Activated naive CD8-positive, alpha-beta T cell treated with anti-CD3 and anti-CD28 coated beads, Interleukin-2, amount 50 U/mL, for 24 hours (primary cell): ENCODE measurements at regions not wholly inside any gene's neighbourhood (a gene's known extent, or its start where the extent isn't known, plus 50 kb on each side); places are given as distances from the start of the nearest gene placed in this dataset.
"Not testable (repeated sequence)": the region's sequence is repeated elsewhere in the genome, so short reads cannot be mapped to it uniquely, and the experiment has no call there.

ENCODE experiments used
- ATAC-seq: fragments of 150-1000 bp; cut with Tn5 transposase; one replicate; pipeline ENCODE4 v1.10.0; 2021
- DNase-seq: peaks from one replicate; pipeline ENCODE4 v3.0.0; 2021
- H3K27ac Mint-ChIP-seq: one replicate; pipeline ENCODE4 v1.8.0; 2021; ENCODE audit warnings: mild to moderate bottlenecking, mixed read lengths
- H3K27me3 Mint-ChIP-seq: one replicate; pipeline ENCODE4 v1.8.0; 2021; ENCODE audit warnings: mixed read lengths
- H3K36me3 Mint-ChIP-seq: one replicate; pipeline ENCODE4 v1.8.0; 2021; ENCODE audit warnings: low read depth, mixed read lengths
- H3K4me1 Mint-ChIP-seq: one replicate; pipeline ENCODE4 v1.8.0; 2021; ENCODE audit warnings: mixed read lengths
- H3K4me3 Mint-ChIP-seq: one replicate; pipeline ENCODE4 v1.8.0; 2021; ENCODE audit warnings: mild to moderate bottlenecking, moderate library complexity, mixed read lengths
- H3K9me3 Mint-ChIP-seq: one replicate; pipeline ENCODE4 v1.8.0; 2021; ENCODE audit warnings: mixed read lengths

GRCh38 chr5:84729326-84729725, 344.6 kb upstream of the EDIL3 start:
- Mint-ChIP-seq H3K4me3 (no peak overlapping the region), H3K27ac (no peak overlapping the region), H3K4me1 (no peaks in the 10 kb centered on the region), H3K27me3 (no peaks in the 10 kb centered on the region), H3K9me3 (no peaks in the 10 kb centered on the region), H3K36me3 (no peaks in the 10 kb centered on the region)
- no peak for ATAC-seq
- no peak for DNase-seq

DNA sequence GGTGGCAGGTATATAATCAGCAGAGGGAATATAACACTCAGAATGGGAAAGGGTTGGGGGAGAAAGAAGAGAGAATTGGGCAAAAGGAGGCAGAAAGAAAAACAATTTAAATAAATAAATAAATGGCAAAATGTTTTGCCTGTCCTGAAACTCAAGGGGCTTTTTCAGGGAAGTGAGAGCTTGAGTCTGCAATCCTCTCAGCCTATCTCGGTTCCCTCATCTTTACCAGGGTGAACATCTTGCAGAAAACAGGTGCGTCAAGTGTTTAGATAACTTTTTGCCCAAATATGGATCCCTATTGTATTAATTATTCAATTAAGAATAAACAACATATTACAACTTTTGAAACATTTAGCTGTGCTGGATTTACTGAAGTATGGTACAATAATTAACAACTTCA, 343.0 kb upstream of the EDIL3 start:
- ATAC-seq (no peak), DNase-seq (no peak)
- no peaks in the 10 kb centered on the region for H3K36me3 Mint-ChIP-seq
- H3K27me3 Mint-ChIP-seq, result no peaks in the 10 kb centered on the region
- H3K4me1 Mint-ChIP-seq, result no peaks in the 10 kb centered on the region
- no peak overlapping the region for H3K27ac Mint-ChIP-seq
- H3K9me3 Mint-ChIP-seq, result no peaks in the 10 kb centered on the region
- no peak overlapping the region for H3K4me3 Mint-ChIP-seq

GRCh38 chr5:84725946-84726570, 341.4 kb upstream of the EDIL3 start:
- no peaks in the 10 kb centered on the region for H3K36me3 Mint-ChIP-seq
- ATAC-seq (no peak), DNase-seq (no peak)
- H3K27me3 Mint-ChIP-seq, result no peaks in the 10 kb centered on the region
- H3K9me3 Mint-ChIP-seq, result no peaks in the 10 kb centered on the region
- no peak overlapping the region for H3K27ac Mint-ChIP-seq
- H3K4me1 Mint-ChIP-seq, result no peaks in the 10 kb centered on the region
- no peak overlapping the region for H3K4me3 Mint-ChIP-seq

DNA sequence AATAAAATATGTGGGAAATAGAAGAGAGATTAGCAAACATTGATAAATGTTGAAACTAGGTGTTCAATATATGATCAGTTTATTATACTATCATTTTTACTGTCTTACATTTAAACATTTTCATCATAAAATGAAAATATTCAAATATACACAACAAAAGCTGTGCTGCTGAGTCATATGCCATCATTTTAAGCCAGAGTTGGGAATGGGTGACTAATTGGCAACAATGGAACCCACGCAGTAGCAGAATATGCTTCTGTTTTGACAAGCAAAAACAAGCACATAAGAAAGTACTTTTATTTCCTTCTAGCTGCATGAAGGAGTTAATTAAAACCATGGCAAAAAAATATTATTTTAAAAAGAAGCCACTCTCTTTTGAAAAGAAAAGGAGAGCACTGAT, 340.0 kb upstream of the EDIL3 start:
- DNase-seq (no peak), ATAC-seq (no peak)
- H3K9me3 Mint-ChIP-seq, result peaks cover 7% of the 10 kb centered on the region
- H3K27ac Mint-ChIP-seq, result no peak overlapping the region
- H3K4me1 Mint-ChIP-seq, result no peaks in the 10 kb centered on the region
- H3K36me3 Mint-ChIP-seq, result no peaks in the 10 kb centered on the region
- no peak overlapping the region for H3K4me3 Mint-ChIP-seq
- no peaks in the 10 kb centered on the region for H3K27me3 Mint-ChIP-seq

- Mint-ChIP-seq H3K27ac (no peak overlapping the region), H3K4me1 (no peaks in the 10 kb centered on the region), H3K36me3 (no peaks in the 10 kb centered on the region), H3K27me3 (no peaks in the 10 kb centered on the region), H3K4me3 (no peak overlapping the region), H3K9me3 (peaks cover 10% of the 10 kb centered on the region)
- ATAC-seq, result no peak
- DNase-seq, result no peak
These were observed 339.5 kb upstream of the EDIL3 start for GRCh38 chr5:84724181-84724580.

GRCh38 chr5:84718377-84718776, 333.7 kb upstream of the EDIL3 start:
- H3K27me3 Mint-ChIP-seq, result no peaks in the 10 kb centered on the region
- DNase-seq, result no peak
- H3K4me1 Mint-ChIP-seq, result peaks cover 1% of the 10 kb centered on the region
- H3K36me3 Mint-ChIP-seq, result no peaks in the 10 kb centered on the region
- H3K9me3 Mint-ChIP-seq, result peaks cover 10% of the 10 kb centered on the region
- no peak overlapping the region for H3K4me3 Mint-ChIP-seq
- H3K27ac Mint-ChIP-seq, result no peak overlapping the region
- ATAC-seq, result no peak

DNA sequence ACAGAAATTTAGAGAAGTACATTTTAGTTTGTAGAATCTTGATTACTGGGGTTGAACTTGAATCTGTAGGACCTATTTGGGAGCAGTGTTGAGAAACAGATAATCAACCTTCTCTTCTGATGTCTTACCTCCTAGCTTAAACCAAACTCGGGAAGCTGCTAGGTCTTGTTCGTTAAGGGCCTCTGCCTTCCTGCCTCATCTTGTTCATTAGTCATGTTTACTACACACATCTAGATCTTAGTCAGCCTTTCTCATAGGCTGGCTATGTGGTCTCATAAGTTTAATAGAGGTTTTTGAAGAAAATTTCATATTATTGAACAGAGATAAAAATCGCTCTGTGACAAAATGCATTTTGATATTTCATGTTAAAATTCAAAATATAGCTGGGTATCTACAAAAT, 331.0 kb upstream of the EDIL3 start:
- Mint-ChIP-seq H3K27me3 (no peaks in the 10 kb centered on the region), H3K4me1 (peaks cover 3% of the 10 kb centered on the region), H3K9me3 (peaks cover 10% of the 10 kb centered on the region), H3K36me3 (no peaks in the 10 kb centered on the region), H3K27ac (no peak overlapping the region), H3K4me3 (no peak overlapping the region)
- no peak for DNase-seq
- ATAC-seq, result no peak

DNA sequence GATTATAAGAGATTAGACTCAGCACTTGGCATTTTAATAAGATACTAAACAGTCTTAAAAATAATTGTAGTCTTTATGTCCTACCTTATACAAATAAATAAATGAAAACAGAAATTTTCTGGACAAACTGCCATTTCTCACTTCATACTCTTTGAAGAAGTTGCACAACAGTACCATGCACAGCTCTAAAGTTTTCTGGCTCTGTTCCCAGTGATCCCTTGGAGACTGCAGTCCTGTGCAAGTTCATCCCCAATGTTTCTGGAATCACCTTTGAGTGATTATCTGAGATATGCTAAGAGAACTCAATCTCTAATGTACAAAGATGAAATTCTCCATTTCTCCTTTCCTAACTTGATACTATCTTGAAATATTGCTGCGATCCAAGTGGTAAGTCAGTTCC, 330.4 kb upstream of the EDIL3 start:
- H3K27ac Mint-ChIP-seq, result no peak overlapping the region
- H3K4me3 Mint-ChIP-seq, result no peak overlapping the region
- ATAC-seq (no peak), DNase-seq (no peak)
- no peaks in the 10 kb centered on the region for H3K36me3 Mint-ChIP-seq
- no peaks in the 10 kb centered on the region for H3K27me3 Mint-ChIP-seq
- peaks cover 3% of the 10 kb centered on the region for H3K4me1 Mint-ChIP-seq
- peaks cover 7% of the 10 kb centered on the region for H3K9me3 Mint-ChIP-seq

DNA sequence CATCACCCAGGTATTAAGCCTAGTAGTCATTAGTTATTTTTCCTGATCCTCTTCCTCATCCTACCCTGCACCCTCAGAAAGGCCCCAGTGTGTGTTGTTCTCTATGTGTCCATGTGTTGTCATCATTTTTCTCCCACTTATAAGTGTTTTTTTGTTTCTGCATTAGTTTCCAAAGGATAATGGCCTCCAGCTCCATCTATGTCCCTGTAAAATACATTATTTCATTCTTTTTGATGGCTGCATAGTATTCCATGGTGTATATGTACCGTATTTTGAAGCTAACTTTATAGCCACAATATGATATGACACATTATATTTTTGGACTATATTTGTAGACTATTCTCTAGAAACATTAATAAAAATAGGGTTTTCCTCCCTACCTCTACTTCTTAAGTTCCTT, 324.4 kb upstream of the EDIL3 start:
- no peaks in the 10 kb centered on the region for H3K27me3 Mint-ChIP-seq
- no peak overlapping the region for H3K4me3 Mint-ChIP-seq
- no peaks in the 10 kb centered on the region for H3K36me3 Mint-ChIP-seq
- peaks cover 9% of the 10 kb centered on the region for H3K9me3 Mint-ChIP-seq
- DNase-seq (no peak), ATAC-seq (no peak)
- H3K27ac Mint-ChIP-seq, result no peak overlapping the region
- peaks cover 3% of the 10 kb centered on the region for H3K4me1 Mint-ChIP-seq

GRCh38 chr5:84706678-84707641, 322.3 kb upstream of the EDIL3 start:
- no peak overlapping the region for H3K4me3 Mint-ChIP-seq
- ATAC-seq, result no peak
- no peak for DNase-seq
- no peaks in the 10 kb centered on the region for H3K4me1 Mint-ChIP-seq
- H3K36me3 Mint-ChIP-seq, result no peaks in the 10 kb centered on the region
- no peak overlapping the region for H3K27ac Mint-ChIP-seq
- no peaks in the 10 kb centered on the region for H3K27me3 Mint-ChIP-seq
- H3K9me3 Mint-ChIP-seq, result peaks cover 9% of the 10 kb centered on the region

DNA sequence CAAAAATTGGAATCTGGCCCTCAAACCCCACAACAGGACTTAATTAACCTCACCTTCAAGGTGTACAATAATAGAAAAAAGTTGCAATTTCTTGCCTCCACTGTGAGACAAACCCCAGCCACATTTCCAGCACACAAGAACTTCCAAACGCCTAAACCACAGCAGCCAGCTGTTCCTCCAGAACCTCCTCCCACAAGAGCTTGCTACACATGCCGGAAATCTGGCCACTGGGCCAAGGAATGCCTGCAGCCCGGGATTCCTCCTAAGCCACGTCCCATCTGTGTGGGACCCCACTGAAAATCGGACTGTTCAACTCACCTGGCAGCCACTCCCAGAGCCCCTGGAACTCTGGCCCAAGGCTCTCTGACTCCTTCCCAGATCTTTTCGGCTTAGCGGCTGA, 315.9 kb upstream of the EDIL3 start:
- H3K9me3 Mint-ChIP-seq, DNase-seq, ATAC-seq, H3K36me3 Mint-ChIP-seq, H3K27ac Mint-ChIP-seq, H3K27me3 Mint-ChIP-seq, H3K4me3 Mint-ChIP-seq, H3K4me1 Mint-ChIP-seq: not testable (repeated sequence)

- no peak overlapping the region for H3K27ac Mint-ChIP-seq
- no peaks in the 10 kb centered on the region for H3K27me3 Mint-ChIP-seq
- no peak for DNase-seq
- no peak overlapping the region for H3K4me3 Mint-ChIP-seq
- H3K9me3 Mint-ChIP-seq, result no peaks in the 10 kb centered on the region
- no peak for ATAC-seq
- no peaks in the 10 kb centered on the region for H3K4me1 Mint-ChIP-seq
- H3K36me3 Mint-ChIP-seq, result no peaks in the 10 kb centered on the region
These were observed 312.0 kb upstream of the EDIL3 start for GRCh38 chr5:84696651-84697050.

GRCh38 chr5:84695330-84695729, 310.6 kb upstream of the EDIL3 start:
- ATAC-seq, result no peak
- DNase-seq, result no peak
- H3K9me3 Mint-ChIP-seq, result no peaks in the 10 kb centered on the region
- no peak overlapping the region for H3K27ac Mint-ChIP-seq
- no peaks in the 10 kb centered on the region for H3K36me3 Mint-ChIP-seq
- no peaks in the 10 kb centered on the region for H3K27me3 Mint-ChIP-seq
- H3K4me3 Mint-ChIP-seq, result no peak overlapping the region
- H3K4me1 Mint-ChIP-seq, result no peaks in the 10 kb centered on the region

DNA sequence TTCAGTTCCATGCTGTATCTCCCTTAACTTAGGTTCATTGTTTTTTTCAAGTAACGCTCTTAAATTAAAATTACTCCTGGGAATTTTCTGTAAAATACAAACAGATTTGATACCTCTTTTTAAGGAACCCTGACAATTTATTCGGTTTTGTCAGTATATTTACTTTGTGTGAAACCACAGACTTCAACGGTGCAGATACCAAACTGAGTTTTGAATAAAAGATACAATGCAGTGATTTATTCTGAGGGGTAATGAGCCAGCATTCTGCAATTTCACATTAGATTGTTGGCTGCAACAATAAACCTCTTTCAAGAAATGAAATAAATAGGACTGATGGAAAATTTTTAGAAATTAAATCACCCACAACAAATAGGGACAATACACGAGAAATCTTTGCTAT, 308.6 kb upstream of the EDIL3 start:
- no peak overlapping the region for H3K4me3 Mint-ChIP-seq
- DNase-seq (no peak), ATAC-seq (no peak)
- no peak overlapping the region for H3K27ac Mint-ChIP-seq
- H3K27me3 Mint-ChIP-seq, result no peaks in the 10 kb centered on the region
- no peaks in the 10 kb centered on the region for H3K36me3 Mint-ChIP-seq
- H3K4me1 Mint-ChIP-seq, result no peaks in the 10 kb centered on the region
- H3K9me3 Mint-ChIP-seq, result no peaks in the 10 kb centered on the region

- no peaks in the 10 kb centered on the region for H3K36me3 Mint-ChIP-seq
- ATAC-seq, result no peak
- no peak overlapping the region for H3K4me3 Mint-ChIP-seq
- no peak overlapping the region for H3K27ac Mint-ChIP-seq
- no peaks in the 10 kb centered on the region for H3K27me3 Mint-ChIP-seq
- no peak for DNase-seq
- H3K4me1 Mint-ChIP-seq, result no peaks in the 10 kb centered on the region
- H3K9me3 Mint-ChIP-seq, result no peaks in the 10 kb centered on the region
These were observed 303.9 kb upstream of the EDIL3 start for GRCh38 chr5:84688566-84688965.
